Suppressor macrophage (primary cell): ENCODE measurements at regions not wholly inside any gene's neighbourhood (a gene's known extent, or its start where the extent isn't known, plus 50 kb on each side); places are given as distances from the start of the nearest gene placed in this dataset.

Source experiments
- DNase-seq, 4 experiments: peaks; one replicate each; pipeline ENCODE4 v3.0.0-alpha.2; 2020 to 2022

GRCh38 chr1:82465024-82465423 is 664.3 kb downstream of the ADGRL2 start:
- no peak for DNase-seq

- DNase-seq = no peak
Observed at GRCh38 chr1:82464362-82465001, 663.7 kb downstream of the ADGRL2 start.

GRCh38 chr1:82463951-82464350 is 663.2 kb downstream of the ADGRL2 start:
- no peak for DNase-seq

GRCh38 chr1:82462366-82462765 is 661.6 kb downstream of the ADGRL2 start:
- DNase-seq = no peak

GRCh38 chr1:82455342-82455741 is 654.6 kb downstream of the ADGRL2 start:
- DNase-seq = no peak

- DNase-seq = no peak
Observed at GRCh38 chr1:82454431-82454830, 653.7 kb downstream of the ADGRL2 start.

- no peak for DNase-seq
Observed at GRCh38 chr1:82453511-82454185, 652.9 kb downstream of the ADGRL2 start.

GRCh38 chr1:82452096-82452495 is 651.4 kb downstream of the ADGRL2 start:
- DNase-seq = no peak

- DNase-seq = no peak
Observed at GRCh38 chr1:82451191-82451590, 650.5 kb downstream of the ADGRL2 start.

- no peak for DNase-seq
Observed at GRCh38 chr1:82449506-82450057, 648.8 kb downstream of the ADGRL2 start.

GRCh38 chr1:82446955-82447354 is 646.2 kb downstream of the ADGRL2 start:
- DNase-seq = no peak

- DNase-seq = no peak
Observed at GRCh38 chr1:82446236-82446635, 645.5 kb downstream of the ADGRL2 start.

GRCh38 chr1:82445827-82446226 is 645.1 kb downstream of the ADGRL2 start:
- DNase-seq = no peak

- DNase-seq = no peak
Observed at GRCh38 chr1:82445132-82445531, 644.4 kb downstream of the ADGRL2 start.

GRCh38 chr1:82441402-82441801 is 640.7 kb downstream of the ADGRL2 start:
- DNase-seq = no peak

- DNase-seq = no peak
Observed at GRCh38 chr1:82423174-82423815, 622.6 kb downstream of the ADGRL2 start.

GRCh38 chr1:82421782-82422181 is 621.0 kb downstream of the ADGRL2 start:
- no peak for DNase-seq

GRCh38 chr1:82420584-82420983 is 619.9 kb downstream of the ADGRL2 start:
- DNase-seq = no peak

GRCh38 chr1:82411605-82412004 is 610.9 kb downstream of the ADGRL2 start:
- DNase-seq = no peak

GRCh38 chr1:82405333-82405732 is 604.6 kb downstream of the ADGRL2 start:
- no peak for DNase-seq

- no peak for DNase-seq
Observed at GRCh38 chr1:82401116-82401515, 600.4 kb downstream of the ADGRL2 start.

- DNase-seq = no peak
Observed at GRCh38 chr1:82400521-82400920, 599.8 kb downstream of the ADGRL2 start.

GRCh38 chr1:82399093-82399492 is 598.4 kb downstream of the ADGRL2 start:
- DNase-seq = no peak

GRCh38 chr1:82398357-82398756 is 597.6 kb downstream of the ADGRL2 start:
- DNase-seq = no peak
